ENCODE measurements at regions not wholly inside any gene's neighbourhood (a gene's known extent, or its start where the extent isn't known, plus 50 kb on each side); places are given as distances from the start of the nearest gene placed in this dataset.

DNA sequence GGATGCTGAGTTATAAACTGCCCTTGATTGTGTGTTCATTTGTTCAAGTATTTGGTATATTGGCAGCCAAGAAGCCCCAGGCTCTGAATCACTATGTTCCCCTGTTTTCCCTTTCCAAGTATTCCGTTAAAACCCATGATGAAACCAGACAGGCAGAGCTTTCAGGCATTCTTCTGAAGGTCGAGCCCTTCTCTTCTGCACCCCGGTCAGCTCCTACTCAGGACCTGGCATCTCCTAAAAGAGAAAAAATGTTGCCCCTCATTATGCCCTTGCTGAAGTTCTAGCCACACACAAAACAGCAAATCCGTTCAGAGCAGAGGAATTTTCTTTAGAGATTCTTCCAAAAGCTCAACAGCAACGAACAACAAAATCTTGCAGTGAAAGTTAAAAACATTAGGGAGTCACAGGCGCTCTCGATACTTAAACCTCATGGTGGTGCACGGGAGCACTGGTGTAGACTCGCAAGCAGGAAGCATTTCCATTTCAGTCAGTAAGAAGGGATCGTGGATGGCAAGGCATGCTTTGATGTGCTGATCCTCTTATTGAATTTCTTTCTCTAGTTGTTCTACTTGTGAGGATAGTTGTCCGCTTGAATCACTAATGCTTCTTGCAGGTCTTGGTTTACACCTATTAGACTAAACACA lies 264.9 kb downstream of the SKIDA1 start:
- no peak for DNase-seq (ENCODE audit: low spot score)

DNA sequence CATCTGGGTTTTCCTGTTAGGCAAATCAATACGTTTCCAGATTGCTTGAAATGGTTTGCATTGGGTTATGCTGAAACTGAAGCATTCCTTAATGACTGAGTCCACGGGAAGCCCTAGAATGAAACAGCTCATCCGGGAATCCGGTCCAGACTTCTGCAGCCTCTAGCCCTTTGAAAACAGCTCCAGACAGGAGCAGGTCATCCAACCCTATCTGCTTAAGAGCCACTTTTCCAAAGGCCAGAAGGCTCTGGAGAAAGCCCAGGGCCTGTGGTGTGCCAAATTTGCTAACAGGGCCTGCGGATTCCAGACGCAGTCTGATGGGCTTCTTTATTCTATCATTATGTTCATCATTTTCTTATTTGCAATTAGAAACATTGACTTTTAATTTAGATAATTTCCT lies 265.4 kb downstream of the SKIDA1 start:
- no peak for DNase-seq (ENCODE audit: low spot score)

DNA sequence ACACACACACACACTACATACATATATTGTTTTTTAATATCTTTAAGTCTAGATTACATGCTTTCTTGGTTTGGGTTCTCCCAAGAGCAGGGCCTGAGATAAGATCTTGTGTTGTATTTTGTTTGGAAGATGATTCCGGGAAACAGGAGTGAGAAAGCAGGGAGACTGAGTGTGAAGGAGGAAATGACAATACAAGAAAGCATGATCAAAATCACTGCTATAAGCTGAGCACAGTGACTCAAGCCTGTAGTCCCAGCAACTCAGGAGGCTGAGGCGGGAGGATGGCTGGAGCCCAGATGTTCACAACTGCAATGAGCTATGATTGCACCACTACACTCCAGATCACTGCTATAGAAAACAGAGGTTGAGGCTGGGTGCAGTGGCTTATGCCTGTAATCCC lies 267.6 kb downstream of the SKIDA1 start:
- no peak for DNase-seq (ENCODE audit: low spot score)

DNA sequence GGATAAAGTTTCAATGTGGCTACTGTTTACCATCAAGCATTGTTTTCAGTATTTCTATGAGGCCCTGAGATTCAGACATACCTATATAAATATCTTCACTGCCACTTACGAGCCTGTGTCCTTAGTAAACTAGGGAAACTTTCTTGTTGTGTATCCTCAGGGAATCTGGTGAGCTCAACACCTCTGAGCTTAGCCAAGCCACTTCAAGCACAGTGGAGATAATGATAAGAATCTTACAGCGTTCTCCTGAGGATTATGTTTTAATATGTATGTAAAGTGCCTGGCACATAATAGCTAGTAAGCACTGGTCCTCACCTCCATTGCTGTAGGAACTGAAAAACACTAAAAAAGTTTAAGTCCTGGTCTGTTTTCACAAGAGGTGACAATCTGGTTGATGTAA lies 268.3 kb downstream of the SKIDA1 start:
- DNase-seq (ENCODE audit: low spot score), result no peak

- DNase-seq (ENCODE audit: low spot score), result no peak
Observed at GRCh38 chr10:21249435-21249834, 276.0 kb downstream of the SKIDA1 start.

DNA sequence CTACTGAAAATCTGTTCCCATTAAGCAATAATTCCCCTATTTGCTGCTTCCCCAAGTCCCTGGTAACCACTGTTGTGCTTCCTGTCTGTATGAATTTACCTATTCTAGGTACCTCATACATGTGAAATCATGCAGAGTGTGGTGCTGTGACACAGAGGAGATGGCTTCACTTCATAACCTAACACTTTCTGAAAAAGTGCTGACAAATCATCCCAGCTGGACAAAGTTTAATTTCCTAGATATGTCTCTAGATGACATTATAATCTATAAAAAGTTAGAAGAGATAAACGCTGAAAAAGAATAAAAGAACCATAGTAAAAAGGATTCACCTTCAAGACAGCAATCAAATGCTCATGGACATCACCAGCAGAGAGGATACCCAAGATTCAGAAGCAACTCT lies 277.9 kb downstream of the SKIDA1 start:
- DNase-seq (ENCODE audit: low spot score), result no peak

GRCh38 chr10:21246178-21246577 lies 279.3 kb downstream of the SKIDA1 start:
- DNase-seq (ENCODE audit: low spot score), result no peak

DNA sequence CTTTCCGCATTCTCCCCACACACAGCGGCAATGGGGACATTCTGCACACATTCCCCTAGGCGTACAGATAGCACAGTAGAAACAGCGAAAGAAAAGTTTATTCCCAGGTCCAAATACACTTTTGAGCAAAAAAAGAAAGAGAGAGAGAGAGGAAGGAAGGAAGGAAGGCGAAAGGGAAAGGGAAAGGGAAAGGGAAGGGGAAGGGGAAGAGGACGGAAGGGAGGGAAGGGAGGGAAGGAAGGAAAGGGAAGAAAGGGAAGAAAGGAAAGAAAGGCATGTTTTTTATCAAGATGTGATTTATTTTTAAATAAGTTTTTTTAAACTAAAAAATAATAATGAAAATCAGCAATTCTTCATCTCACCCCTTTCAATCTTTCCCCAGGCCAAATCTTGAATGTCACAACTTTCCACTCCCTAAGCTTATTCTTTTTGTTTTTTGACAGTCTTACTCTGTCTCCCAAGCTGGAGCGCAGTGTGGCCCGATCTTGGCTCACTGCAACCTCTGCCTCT lies 281.7 kb downstream of the SKIDA1 start:
- DNase-seq (ENCODE audit: low spot score), result no peak

GRCh38 chr10:21242915-21243314 lies 282.6 kb downstream of the SKIDA1 start:
- DNase-seq (ENCODE audit: low spot score), result no peak

- no peak for DNase-seq (ENCODE audit: low spot score)
Observed at GRCh38 chr10:21238717-21239116, 286.8 kb downstream of the SKIDA1 start.

GRCh38 chr10:21238044-21238443 lies 287.4 kb downstream of the SKIDA1 start:
- no peak for DNase-seq (ENCODE audit: low spot score)

GRCh38 chr10:21234761-21235160 lies 290.7 kb downstream of the SKIDA1 start:
- no peak for DNase-seq (ENCODE audit: low spot score)

- no peak for DNase-seq (ENCODE audit: low spot score)
Observed at GRCh38 chr10:21230219-21230618, 295.3 kb downstream of the SKIDA1 start.

- no peak for DNase-seq (ENCODE audit: low spot score)
Observed at GRCh38 chr10:21217748-21218367, 307.6 kb downstream of the SKIDA1 start.

DNA sequence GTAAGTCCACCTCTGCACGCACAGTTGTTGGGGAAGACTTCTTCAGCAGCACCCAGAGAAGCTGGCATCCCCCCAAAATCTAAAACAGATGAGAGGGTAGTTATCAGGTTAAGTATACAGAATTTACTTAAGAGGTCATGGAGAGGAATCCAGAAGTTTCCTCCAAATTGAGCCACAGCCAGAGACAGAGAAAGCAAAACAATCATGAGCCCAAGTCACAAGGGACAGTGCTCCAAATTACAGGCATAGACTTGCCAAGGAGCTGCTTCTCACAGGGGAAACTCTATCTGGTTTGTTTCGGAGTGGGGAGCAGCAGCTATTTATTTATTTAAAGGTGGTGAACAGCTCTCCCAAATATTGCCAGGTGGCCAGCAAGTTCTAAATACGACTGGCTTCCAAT lies 308.4 kb downstream of the SKIDA1 start:
- DNase-seq (ENCODE audit: low spot score), result no peak

- no peak for DNase-seq (ENCODE audit: low spot score)
Observed at GRCh38 chr10:21214329-21214728, 311.2 kb downstream of the SKIDA1 start.

- DNase-seq (ENCODE audit: low spot score), result no peak
Observed at GRCh38 chr10:21213381-21213780, 312.1 kb downstream of the SKIDA1 start.

DNA sequence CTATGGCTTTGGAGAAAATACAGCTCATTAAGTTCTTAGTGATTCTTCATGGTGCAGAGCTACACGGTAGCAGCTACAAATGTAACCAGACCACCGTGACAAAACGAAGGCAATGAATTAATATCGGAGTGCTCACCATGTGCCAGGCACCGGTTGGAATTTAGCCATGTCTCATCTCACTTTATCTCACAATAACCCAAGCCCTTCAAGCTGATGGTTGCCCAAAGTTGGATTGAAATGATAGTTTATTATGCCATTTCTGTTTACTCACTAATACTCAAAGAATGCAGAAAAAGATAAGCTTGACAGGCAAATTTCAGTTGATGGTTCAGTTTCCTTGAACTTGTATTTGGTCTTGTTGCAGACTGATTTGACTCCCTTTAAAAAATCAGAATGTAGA lies 312.6 kb downstream of the SKIDA1 start:
- DNase-seq (ENCODE audit: low spot score), result no peak

DNA sequence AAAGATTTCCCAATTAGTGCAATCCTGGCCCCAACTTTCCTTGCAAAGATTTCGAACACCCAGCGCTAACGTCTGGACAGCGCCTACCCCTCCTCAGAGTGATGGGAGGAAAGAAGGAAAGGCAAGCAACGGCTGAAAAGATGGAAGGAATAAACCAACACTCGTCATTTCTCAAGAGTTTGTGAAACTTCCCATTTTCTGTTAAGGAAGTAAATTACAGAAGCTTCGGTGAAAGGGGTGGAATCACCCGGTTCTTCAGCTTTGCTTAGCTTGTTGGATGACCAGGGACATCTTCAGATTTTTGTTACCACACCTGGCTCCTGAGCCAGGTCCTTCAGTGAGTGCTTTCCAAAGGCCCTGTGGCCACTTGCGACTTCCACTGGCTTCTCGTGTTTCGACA lies 313.1 kb downstream of the SKIDA1 start:
- DNase-seq (ENCODE audit: low spot score), result no peak

- no peak for DNase-seq (ENCODE audit: low spot score)
Observed at GRCh38 chr10:21209495-21209894, 312.4 kb upstream of the NEBL start.

- DNase-seq (ENCODE audit: low spot score), result no peak
Observed at GRCh38 chr10:21208666-21209316, 311.7 kb upstream of the NEBL start.

DNA sequence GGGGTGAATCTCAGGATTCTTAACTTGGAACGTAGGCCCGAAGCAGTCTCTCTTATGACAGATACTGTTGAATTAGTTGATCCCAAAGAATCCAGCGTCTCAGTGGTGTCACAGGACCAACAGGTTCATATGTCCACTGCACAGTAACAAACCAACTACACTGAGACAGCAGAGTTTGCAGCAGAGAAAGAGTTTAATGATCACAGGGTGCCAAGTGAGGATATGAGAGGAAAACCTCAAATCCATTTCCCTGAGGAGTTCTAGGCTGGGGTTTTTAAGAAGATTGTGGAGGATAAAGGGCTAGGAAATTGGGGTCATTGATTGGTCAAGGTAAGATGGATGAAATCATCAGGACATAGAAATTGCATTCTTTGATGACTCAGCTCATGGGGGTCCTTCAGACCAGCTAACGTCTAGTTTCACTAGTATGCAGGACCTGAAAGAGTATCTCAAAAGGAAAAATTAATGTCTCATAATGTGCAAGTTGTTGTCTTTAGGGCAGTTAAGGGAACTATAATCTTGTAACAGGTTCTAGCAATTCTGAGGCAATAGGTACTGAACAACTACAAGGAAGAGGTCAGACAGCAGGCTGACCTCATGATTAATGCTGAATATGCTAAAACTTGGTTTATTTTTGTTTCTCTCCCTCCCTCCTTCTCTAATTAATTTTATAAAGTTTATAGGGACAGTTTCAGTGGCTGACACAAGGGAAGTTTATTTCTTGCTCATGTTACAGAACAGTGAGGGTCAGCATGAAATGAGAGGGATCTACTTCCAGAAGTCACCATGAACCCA lies 310.9 kb upstream of the NEBL start:
- no peak for DNase-seq (ENCODE audit: low spot score)

- DNase-seq (ENCODE audit: low spot score), result no peak
Observed at GRCh38 chr10:21205328-21205727, 308.2 kb upstream of the NEBL start.
